Activated naive CD4-positive, alpha-beta T cell treated with anti-CD3 and anti-CD28 coated beads, Interleukin-2, amount 10 ng/mL, durations not matched to agents 7 days and 5 days (primary cell): ENCODE measurements at regions not wholly inside any gene's neighbourhood (a gene's known extent, or its start where the extent isn't known, plus 50 kb on each side); places are given as distances from the start of the nearest gene placed in this dataset.
"Not testable (repeated sequence)": the region's sequence is repeated elsewhere in the genome, so short reads cannot be mapped to it uniquely, and the experiment has no call there.

Experiments
- CTCF ChIA-PET: fragments of 350-600 bp; sonication (Branson Sonifier 250); formaldehyde crosslinking; loops from one replicate; lab custom pipeline; 2021; ENCODE audit warnings: antibody characterized with exemption; lab: Charles Lee
- DNase-seq: peaks from one replicate; pipeline ENCODE4 v3.0.0-alpha.2; 2020
- H3K27ac Mint-ChIP-seq: one replicate; pipeline ENCODE4 v1.8.0; 2021; ENCODE audit warnings: mild to moderate bottlenecking, moderate library complexity, mixed read lengths
- H3K27me3 Mint-ChIP-seq: one replicate; pipeline ENCODE4 v1.8.0; 2021; ENCODE audit warnings: mild to moderate bottlenecking, mixed read lengths
- H3K36me3 Mint-ChIP-seq: one replicate; pipeline ENCODE4 v1.8.0; 2021; ENCODE audit warnings: mixed read lengths
- H3K4me1 Mint-ChIP-seq: one replicate; pipeline ENCODE4 v1.8.0; 2021; ENCODE audit warnings: mixed read lengths
- H3K4me3 Mint-ChIP-seq: one replicate; pipeline ENCODE4 v1.8.0; 2021; ENCODE audit warnings: mild to moderate bottlenecking, moderate library complexity, mixed read lengths
- H3K9me3 Mint-ChIP-seq: one replicate; pipeline ENCODE4 v1.8.0; 2021; ENCODE audit warnings: mixed read lengths

- no peak for DNase-seq
- Mint-ChIP-seq H3K27ac (no peak overlapping the region), H3K4me3 (no peak overlapping the region), H3K4me1 (no peaks in the 10 kb centered on the region), H3K27me3 (no peaks in the 10 kb centered on the region), H3K9me3 (no peaks in the 10 kb centered on the region), H3K36me3 (no peaks in the 10 kb centered on the region)
- CTCF ChIA-PET: no interaction called here
Observed at GRCh38 chr13:100954430-100955305, 280.1 kb upstream of the TMTC4 start.

DNA sequence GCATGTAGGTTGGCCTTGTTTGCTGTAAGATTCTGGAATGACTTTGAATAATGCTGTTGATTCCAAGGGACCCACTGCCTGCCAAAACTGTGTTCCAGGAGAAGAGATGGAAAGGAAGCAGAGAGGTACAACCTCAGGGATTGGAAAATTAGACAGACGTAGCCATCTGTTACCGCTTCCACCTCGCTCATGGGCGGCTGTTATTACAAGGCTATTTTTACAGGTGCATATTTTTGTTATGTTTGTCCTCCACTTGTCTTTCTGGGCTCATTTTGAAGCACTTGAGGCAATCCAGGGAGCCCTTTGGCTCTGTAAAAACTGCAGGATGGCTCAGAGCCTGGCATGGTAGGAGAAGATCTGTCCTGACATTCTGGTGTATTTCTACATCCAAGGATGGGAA, 276.4 kb upstream of the TMTC4 start:
- no peaks in the 10 kb centered on the region for H3K4me1 Mint-ChIP-seq
- H3K36me3 Mint-ChIP-seq: no peaks in the 10 kb centered on the region
- CTCF ChIA-PET: no interaction called here
- H3K27ac Mint-ChIP-seq: no peak overlapping the region
- peaks cover 2% of the 10 kb centered on the region for H3K9me3 Mint-ChIP-seq
- H3K4me3 Mint-ChIP-seq: no peak overlapping the region
- H3K27me3 Mint-ChIP-seq: no peaks in the 10 kb centered on the region
- DNase-seq: no peak

GRCh38 chr13:100948937-100949336, 274.3 kb upstream of the TMTC4 start:
- CTCF ChIA-PET, H3K27me3 Mint-ChIP-seq, H3K36me3 Mint-ChIP-seq, DNase-seq, H3K4me1 Mint-ChIP-seq, H3K4me3 Mint-ChIP-seq, H3K9me3 Mint-ChIP-seq, H3K27ac Mint-ChIP-seq: not testable (repeated sequence)

- CTCF ChIA-PET: no interaction called here
- Mint-ChIP-seq H3K4me3 (no peak overlapping the region), H3K9me3 (peaks cover 2% of the 10 kb centered on the region), H3K4me1 (no peaks in the 10 kb centered on the region), H3K36me3 (no peaks in the 10 kb centered on the region), H3K27me3 (peaks cover 4% of the 10 kb centered on the region), H3K27ac (no peak overlapping the region)
- no peak for DNase-seq
Observed at GRCh38 chr13:100946588-100946987, 272.0 kb upstream of the TMTC4 start.

- Mint-ChIP-seq H3K4me3 (no peak overlapping the region), H3K27ac (no peak overlapping the region), H3K9me3 (peaks cover 2% of the 10 kb centered on the region), H3K4me1 (no peaks in the 10 kb centered on the region), H3K27me3 (peaks cover 4% of the 10 kb centered on the region), H3K36me3 (no peaks in the 10 kb centered on the region)
- no peak for DNase-seq
- CTCF ChIA-PET: no interaction called here
Observed at GRCh38 chr13:100944791-100945345, 270.3 kb upstream of the TMTC4 start.

DNA sequence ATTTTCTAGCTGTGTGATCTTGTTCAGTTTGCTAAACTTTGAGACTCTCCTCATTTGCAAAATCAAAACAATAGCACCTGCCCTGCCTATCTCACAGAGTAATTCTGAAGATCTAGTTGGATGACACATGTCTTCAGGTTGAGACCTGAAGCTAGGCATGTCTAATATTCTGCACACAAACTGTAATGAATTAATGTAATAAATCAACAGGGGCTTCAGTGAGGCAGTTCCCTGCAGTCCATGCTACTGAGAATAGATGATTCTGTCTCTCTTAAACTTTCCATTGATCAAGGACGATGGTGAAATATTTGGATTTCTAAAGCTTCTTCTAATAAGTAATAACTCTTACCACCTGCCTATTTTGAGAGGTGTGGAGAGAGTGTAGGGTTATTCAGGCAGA, 268.1 kb upstream of the TMTC4 start:
- no peaks in the 10 kb centered on the region for H3K36me3 Mint-ChIP-seq
- no peak for DNase-seq
- no peak overlapping the region for H3K27ac Mint-ChIP-seq
- H3K4me1 Mint-ChIP-seq: no peaks in the 10 kb centered on the region
- no peak overlapping the region for H3K4me3 Mint-ChIP-seq
- CTCF ChIA-PET: interaction anchor here (0.6 kb wide), 1 partner anchor 220 kb away, joined by 3 read pairs; no protein-coding TSS in a partner anchor
- H3K27me3 Mint-ChIP-seq: peaks cover 4% of the 10 kb centered on the region
- peaks cover 2% of the 10 kb centered on the region for H3K9me3 Mint-ChIP-seq

DNA sequence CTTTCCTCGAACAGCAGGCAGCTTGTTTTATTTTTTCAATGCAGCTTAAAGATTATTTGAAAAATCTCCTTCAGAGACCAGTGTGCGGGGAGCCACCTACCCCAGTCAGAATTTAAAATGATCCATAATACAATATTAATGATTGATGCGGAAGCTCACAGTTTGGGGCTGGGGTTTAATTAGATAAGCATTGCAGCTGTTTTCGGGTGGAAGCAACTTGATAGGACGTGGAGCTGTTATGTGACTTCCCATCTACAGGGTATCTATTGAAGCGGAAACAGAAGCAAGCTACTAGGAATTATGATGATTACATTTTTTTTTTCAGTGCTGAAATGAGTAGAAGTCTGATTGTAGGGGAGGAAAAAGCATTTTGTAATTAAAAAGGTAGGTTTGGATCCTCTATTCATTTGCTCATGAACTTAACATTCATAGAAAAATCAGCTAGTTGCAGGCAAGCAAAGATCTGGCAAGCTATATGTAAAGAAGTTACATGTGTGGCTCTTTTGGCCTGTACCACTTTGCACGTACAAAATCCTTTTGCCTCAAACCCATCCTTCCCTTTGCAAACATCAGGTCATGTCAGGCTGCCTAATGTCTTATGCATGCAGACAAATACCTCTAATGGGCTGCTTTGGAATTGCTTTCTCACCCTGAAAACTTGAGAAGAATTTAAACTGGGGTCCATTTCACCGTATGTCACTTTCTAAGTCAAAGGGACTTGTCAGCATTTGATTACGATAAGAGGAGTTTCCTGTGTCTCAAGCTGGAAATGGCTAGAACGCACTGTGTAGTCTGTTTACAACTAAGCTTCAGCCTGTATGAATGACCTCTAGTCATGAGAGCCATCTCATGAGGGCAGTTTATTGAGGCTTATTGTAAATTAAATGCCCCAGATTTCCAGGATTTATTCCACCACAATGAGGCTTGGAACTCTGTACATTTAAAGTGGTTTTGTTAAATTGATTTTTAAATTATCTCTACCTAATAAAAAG, 267.1 kb upstream of the TMTC4 start:
- H3K4me3 Mint-ChIP-seq: no peak overlapping the region
- no peak overlapping the region for H3K27ac Mint-ChIP-seq
- no peaks in the 10 kb centered on the region for H3K36me3 Mint-ChIP-seq
- H3K4me1 Mint-ChIP-seq: no peaks in the 10 kb centered on the region
- H3K27me3 Mint-ChIP-seq: peaks cover 4% of the 10 kb centered on the region
- peaks cover 2% of the 10 kb centered on the region for H3K9me3 Mint-ChIP-seq
- no peak for DNase-seq
- CTCF ChIA-PET: interaction anchor here (0.6 kb wide), 1 partner anchor 219 kb away, joined by 3 read pairs; no protein-coding TSS in a partner anchor

- peaks cover 4% of the 10 kb centered on the region for H3K27me3 Mint-ChIP-seq
- no peak overlapping the region for H3K4me3 Mint-ChIP-seq
- no peaks in the 10 kb centered on the region for H3K4me1 Mint-ChIP-seq
Observed at GRCh38 chr13:100940658-100941057, 266.1 kb upstream of the TMTC4 start.

GRCh38 chr13:100933841-100934240, 259.2 kb upstream of the TMTC4 start:
- no peaks in the 10 kb centered on the region for H3K4me1 Mint-ChIP-seq
- no peak overlapping the region for H3K27ac Mint-ChIP-seq
- H3K9me3 Mint-ChIP-seq: no peaks in the 10 kb centered on the region
- DNase-seq: no peak
- CTCF ChIA-PET: no interaction called here
- no peaks in the 10 kb centered on the region for H3K36me3 Mint-ChIP-seq
- H3K27me3 Mint-ChIP-seq: peaks cover 3% of the 10 kb centered on the region
- H3K4me3 Mint-ChIP-seq: no peak overlapping the region

More at GRCh38 chr13:100940658-100941057, 266.1 kb upstream of the TMTC4 start:
- CTCF ChIA-PET: no interaction called here
- H3K27ac Mint-ChIP-seq: no peak overlapping the region
- no peak for DNase-seq
- no peaks in the 10 kb centered on the region for H3K36me3 Mint-ChIP-seq
- no peaks in the 10 kb centered on the region for H3K9me3 Mint-ChIP-seq

DNA sequence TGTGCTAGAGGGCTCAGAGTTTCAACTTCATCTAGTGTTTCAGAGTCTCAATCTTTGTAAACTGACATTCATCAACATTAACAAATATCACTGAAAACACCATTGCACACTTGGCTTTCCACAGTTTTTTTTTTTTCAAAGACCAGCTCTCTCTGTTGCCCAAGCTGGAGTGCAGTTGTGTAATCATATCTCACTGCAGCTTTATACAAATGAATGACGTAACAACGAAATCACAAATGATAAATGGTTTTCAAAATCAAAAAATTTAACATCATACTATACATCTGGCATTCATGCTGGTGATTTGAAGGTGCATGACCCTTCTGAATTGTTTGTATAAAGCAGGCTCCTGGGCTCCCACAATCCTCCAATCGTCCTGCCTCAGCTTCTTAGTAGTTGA, 248.0 kb upstream of the TMTC4 start:
- H3K36me3 Mint-ChIP-seq: no peaks in the 10 kb centered on the region

DNA sequence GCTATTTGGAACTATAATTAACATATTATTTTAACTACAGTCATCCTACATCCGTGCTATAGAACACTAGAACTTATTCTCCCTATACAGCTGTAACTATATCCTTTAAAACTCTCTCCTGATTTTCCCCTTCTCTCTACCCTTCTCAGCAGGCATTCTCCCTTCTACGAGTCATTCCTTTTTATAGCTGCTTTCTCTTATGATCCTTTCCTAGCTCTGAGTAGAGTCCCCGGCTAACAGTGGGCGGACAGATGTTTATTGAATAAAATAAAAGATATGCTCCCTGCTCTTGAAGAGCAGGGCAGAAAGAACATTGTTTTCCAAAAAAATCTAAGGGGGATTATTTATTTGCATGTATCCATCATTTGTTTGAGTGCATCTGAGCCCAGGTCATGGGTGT, 246.5 kb upstream of the TMTC4 start:
- CTCF ChIA-PET: interaction anchor here (1.3 kb wide), 1 partner anchor 9 kb away, joined by 3 read pairs; no protein-coding TSS in a partner anchor
- H3K4me1 Mint-ChIP-seq: no peaks in the 10 kb centered on the region
- H3K27ac Mint-ChIP-seq: no peak overlapping the region
- no peaks in the 10 kb centered on the region for H3K9me3 Mint-ChIP-seq
- DNase-seq: no peak
- no peak overlapping the region for H3K4me3 Mint-ChIP-seq
- H3K36me3 Mint-ChIP-seq: no peaks in the 10 kb centered on the region
- no peaks in the 10 kb centered on the region for H3K27me3 Mint-ChIP-seq

More for the DNA sequence above, 248.0 kb upstream of the TMTC4 start:
- Mint-ChIP-seq H3K4me1 (no peaks in the 10 kb centered on the region), H3K9me3 (no peaks in the 10 kb centered on the region), H3K27me3 (no peaks in the 10 kb centered on the region), H3K27ac (no peak overlapping the region), H3K4me3 (no peak overlapping the region)
- no peak for DNase-seq
- CTCF ChIA-PET: no interaction called here

GRCh38 chr13:100917011-100917410, 242.4 kb upstream of the TMTC4 start:
- Mint-ChIP-seq H3K27ac (no peak overlapping the region), H3K4me1 (no peaks in the 10 kb centered on the region), H3K36me3 (no peaks in the 10 kb centered on the region), H3K27me3 (no peaks in the 10 kb centered on the region), H3K4me3 (no peak overlapping the region), H3K9me3 (no peaks in the 10 kb centered on the region)
- CTCF ChIA-PET: no interaction called here
- DNase-seq: no peak

GRCh38 chr13:100913143-100913542, 238.5 kb upstream of the TMTC4 start:
- Mint-ChIP-seq H3K36me3 (no peaks in the 10 kb centered on the region), H3K27ac (no peak overlapping the region), H3K9me3 (no peaks in the 10 kb centered on the region), H3K27me3 (no peaks in the 10 kb centered on the region), H3K4me1 (no peaks in the 10 kb centered on the region), H3K4me3 (no peak overlapping the region)
- no peak for DNase-seq
- CTCF ChIA-PET: no interaction called here

- Mint-ChIP-seq H3K36me3 (no peaks in the 10 kb centered on the region), H3K4me3 (no peak overlapping the region), H3K27ac (no peak overlapping the region), H3K27me3 (peaks cover 6% of the 10 kb centered on the region), H3K4me1 (no peaks in the 10 kb centered on the region), H3K9me3 (no peaks in the 10 kb centered on the region)
- no peak for DNase-seq
- CTCF ChIA-PET: no interaction called here
Observed at GRCh38 chr13:100904293-100904976, 229.8 kb upstream of the TMTC4 start.
